ENCODE measurements at regions not wholly inside any gene's neighbourhood (a gene's known extent, or its start where the extent isn't known, plus 50 kb on each side); places are given as distances from the start of the nearest gene placed in this dataset.

DNA sequence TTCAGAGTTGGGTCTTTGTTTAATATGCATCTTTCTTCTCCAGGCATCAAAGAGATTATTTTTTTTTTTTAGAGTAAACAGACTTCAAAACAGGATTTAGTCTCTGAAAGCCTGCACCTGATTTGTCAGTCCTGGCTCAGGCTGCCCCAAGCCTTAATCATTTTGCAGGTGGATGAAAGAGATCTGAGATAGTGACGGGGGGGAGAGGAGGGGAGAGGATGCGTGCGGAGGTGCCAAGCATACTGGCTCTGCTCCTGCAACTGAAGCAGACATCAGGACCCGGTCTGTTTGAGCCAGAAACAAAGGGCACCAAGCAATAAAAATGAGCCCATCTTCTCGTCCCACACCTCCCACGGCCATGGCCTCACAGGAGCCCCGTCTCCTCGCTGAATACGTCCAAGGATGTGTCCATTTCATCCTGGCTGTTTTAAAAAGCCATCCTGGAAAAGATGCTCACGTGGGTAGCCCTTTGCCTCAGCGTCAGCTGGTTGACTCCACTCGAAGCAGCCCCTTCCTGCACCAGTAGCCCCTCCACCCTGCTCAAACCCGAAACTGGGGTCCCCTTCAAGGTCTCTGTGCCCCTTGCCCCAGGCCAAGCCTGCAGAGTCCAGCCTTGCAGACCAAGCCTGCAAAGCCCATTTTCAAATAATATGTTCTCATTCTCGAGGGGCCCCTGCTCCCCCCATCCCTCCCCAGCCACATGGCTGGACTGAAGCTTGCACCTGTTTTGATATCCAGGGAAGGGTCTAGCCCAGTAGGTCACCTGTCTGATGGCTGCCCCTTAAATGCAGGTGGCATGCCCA is 84.8 kb upstream of the TNRC6C start:
- TF ChIP-seq CTCF (IDR thresholded peaks at IDR 0.05; ENCODE audit: control extremely low read depth in 1 of 3, insufficient read depth in 1 of 3, low read depth in 1 of 3, low read length in 3 of 3) (no peak), POLR2A (IDR thresholded peaks at IDR 0.05; ENCODE audit: control extremely low read depth in 1 of 2, low read depth in 2 of 2, low read length in 2 of 2) (no peak), YY1 (IDR thresholded peaks at IDR 0.05; ENCODE audit: low read depth, low read length) (no peak), CHD2 (IDR thresholded peaks at IDR 0.05; ENCODE audit: low read length) (no peak), PHF8 (conservative IDR thresholded peaks at IDR 0.05; ENCODE audit: low read depth, low read length) (no peak), HDAC2 (IDR thresholded peaks at IDR 0.05; ENCODE audit: borderline replicate concordance in 1 of 2, low read depth in 2 of 2, low read length in 2 of 2) (no peak), SP1 (IDR thresholded peaks at IDR 0.05; ENCODE audit: low read depth, low read length) (no peak), POU5F1 (IDR thresholded peaks at IDR 0.05; ENCODE audit: low read depth, low read length) (no peak), EZH2 (IDR thresholded peaks at IDR 0.05; ENCODE audit: low read depth, low read length, severe bottlenecking) (no peak)
